NB4 (cell line): ENCODE measurements at regions not wholly inside any gene's neighbourhood (a gene's known extent, or its start where the extent isn't known, plus 50 kb on each side); places are given as distances from the start of the nearest gene placed in this dataset.

Experiments used
- MYC ChIP-seq: IDR thresholded peaks from 2 replicates; pipeline ENCODE4 v1.6.1; 2011; ENCODE audit warnings: low read depth, low read length
- POLR2A ChIP-seq: IDR thresholded peaks from 2 replicates; pipeline ENCODE4 v1.6.1; 2011; ENCODE audit warnings: mild to moderate bottlenecking; ENCODE audit not compliant: insufficient read length; ENCODE audit errors: extremely low read depth
- TF ChIP-seq, protein P1 (sequence below): IDR thresholded peaks from one replicate; pipeline ENCODE4 v1.5.1; 2012; ENCODE audit warnings: low read depth, low read length
- TF ChIP-seq, protein P2 (sequence below): IDR thresholded peaks from 2 replicates; pipeline ENCODE4 v1.6.1; 2011; ENCODE audit warnings: low read depth, low read length

DNA sequence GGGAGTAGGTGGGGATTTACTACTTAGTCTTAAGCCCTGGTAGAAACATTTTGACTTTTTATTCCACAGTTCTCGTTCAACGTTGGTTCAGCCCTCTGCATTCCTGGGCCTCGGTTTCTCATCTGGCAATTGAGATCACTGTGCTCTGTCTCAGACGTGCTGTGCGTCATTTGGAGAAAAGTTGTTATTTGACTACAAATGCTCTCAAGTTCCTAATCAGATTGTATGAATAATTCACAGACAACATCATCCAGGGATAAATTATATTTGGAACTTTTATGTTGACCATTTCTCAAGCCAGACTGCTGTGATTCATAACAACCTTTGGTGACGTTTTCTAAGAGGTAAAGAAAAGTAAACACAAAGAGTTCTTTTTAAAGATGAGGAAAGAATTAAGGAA is 69.2 kb downstream of the BLID start:
- TF ChIP-seq, protein P1, sequence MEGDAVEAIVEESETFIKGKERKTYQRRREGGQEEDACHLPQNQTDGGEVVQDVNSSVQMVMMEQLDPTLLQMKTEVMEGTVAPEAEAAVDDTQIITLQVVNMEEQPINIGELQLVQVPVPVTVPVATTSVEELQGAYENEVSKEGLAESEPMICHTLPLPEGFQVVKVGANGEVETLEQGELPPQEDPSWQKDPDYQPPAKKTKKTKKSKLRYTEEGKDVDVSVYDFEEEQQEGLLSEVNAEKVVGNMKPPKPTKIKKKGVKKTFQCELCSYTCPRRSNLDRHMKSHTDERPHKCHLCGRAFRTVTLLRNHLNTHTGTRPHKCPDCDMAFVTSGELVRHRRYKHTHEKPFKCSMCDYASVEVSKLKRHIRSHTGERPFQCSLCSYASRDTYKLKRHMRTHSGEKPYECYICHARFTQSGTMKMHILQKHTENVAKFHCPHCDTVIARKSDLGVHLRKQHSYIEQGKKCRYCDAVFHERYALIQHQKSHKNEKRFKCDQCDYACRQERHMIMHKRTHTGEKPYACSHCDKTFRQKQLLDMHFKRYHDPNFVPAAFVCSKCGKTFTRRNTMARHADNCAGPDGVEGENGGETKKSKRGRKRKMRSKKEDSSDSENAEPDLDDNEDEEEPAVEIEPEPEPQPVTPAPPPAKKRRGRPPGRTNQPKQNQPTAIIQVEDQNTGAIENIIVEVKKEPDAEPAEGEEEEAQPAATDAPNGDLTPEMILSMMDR, result no peak
- TF ChIP-seq MYC (no peak), POLR2A (no peak)
- TF ChIP-seq, protein P2, sequence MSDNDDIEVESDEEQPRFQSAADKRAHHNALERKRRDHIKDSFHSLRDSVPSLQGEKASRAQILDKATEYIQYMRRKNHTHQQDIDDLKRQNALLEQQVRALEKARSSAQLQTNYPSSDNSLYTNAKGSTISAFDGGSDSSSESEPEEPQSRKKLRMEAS, result no peak
